Keratinocyte (primary cell): ENCODE measurements at regions not wholly inside any gene's neighbourhood (a gene's known extent, or its start where the extent isn't known, plus 50 kb on each side); places are given as distances from the start of the nearest gene placed in this dataset.

ENCODE experiments used
- DNase-seq: peaks from one replicate; pipeline ENCODE4 v3.0.0-alpha.2; 2011; ENCODE audit warnings: low read depth, missing footprints, low spot score
- FAIRE-seq: peaks from 2 replicates; lab custom pipeline; 2011; peaks lifted over from hg19 to GRCh38; lab: Jason Lieb, UNC
- H2AFZ ChIP-seq: 2 replicates; pipeline ENCODE4 v1.6.0; 2012; ENCODE audit warnings: low read length, control low read depth, inconsistent platforms; ENCODE audit not compliant: control insufficient read depth
- H3K27ac ChIP-seq: 2 replicates; pipeline ENCODE4 v1.5.1; 2011; ENCODE audit warnings: low read length; ENCODE audit not compliant: control insufficient read depth, insufficient read depth
- H3K27me3 ChIP-seq: 3 replicates; pipeline ENCODE4 v1.6.0; 2011; ENCODE audit warnings: low read length; ENCODE audit not compliant: control insufficient read depth, insufficient read depth; ENCODE audit errors: extremely low read depth
- H3K36me3 ChIP-seq, 2 experiments: 2 replicates in 1 of 2; 3 replicates in 1 of 2; pipeline ENCODE4 v1.5.1; 2011; ENCODE audit warnings: low read length in 2 of 2, mild to moderate bottlenecking in 1 of 2; ENCODE audit not compliant: control insufficient read depth in 2 of 2, insufficient read depth in 2 of 2; ENCODE audit errors: extremely low read depth in 1 of 2
- H3K4me1 ChIP-seq: 3 replicates; pipeline ENCODE4 v1.5.1; 2011; ENCODE audit warnings: low read length; ENCODE audit not compliant: control insufficient read depth, insufficient read depth; ENCODE audit errors: extremely low read depth
- H3K4me2 ChIP-seq: 3 replicates; pipeline ENCODE4 v1.6.0; 2011; ENCODE audit warnings: low read depth, low read length; ENCODE audit not compliant: control insufficient read depth, insufficient read depth; ENCODE audit errors: extremely low read depth
- H3K4me3 ChIP-seq, 3 experiments: fragments of 200-600 bp in 1 of 3; sonication (generic) in 1 of 3; 2 replicates in 2 of 3; 3 replicates in 1 of 3; pipeline ENCODE4 v1.5.1; 2011 to 2016; ENCODE audit warnings: low read length in 3 of 3, mild to moderate bottlenecking in 3 of 3, control low read depth in 2 of 3, inconsistent platforms in 1 of 3, low read depth in 1 of 3, mixed read lengths in 1 of 3, mixed run types in 1 of 3, moderate library complexity in 1 of 3; ENCODE audit not compliant: control insufficient read depth in 2 of 3, insufficient read depth in 2 of 3; ENCODE audit errors: extremely low read depth in 1 of 3
- H3K79me2 ChIP-seq: 2 replicates; pipeline ENCODE4 v1.6.0; 2012; ENCODE audit warnings: low read length; ENCODE audit not compliant: control insufficient read depth, insufficient read depth
- H3K9ac ChIP-seq: 3 replicates; pipeline ENCODE4 v1.6.0; 2011; ENCODE audit warnings: low read length; ENCODE audit not compliant: control insufficient read depth, insufficient read depth; ENCODE audit errors: extremely low read depth
- H3K9me1 ChIP-seq: 3 replicates; pipeline ENCODE4 v1.6.0; 2011; ENCODE audit warnings: low read length; ENCODE audit not compliant: control insufficient read depth, insufficient read depth; ENCODE audit errors: extremely low read depth
- H3K9me3 ChIP-seq: 2 replicates; pipeline ENCODE4 v1.5.1; 2012; ENCODE audit warnings: low read depth, low read length; ENCODE audit not compliant: control insufficient read depth
- H4K20me1 ChIP-seq: 3 replicates; pipeline ENCODE4 v1.6.0; 2011; ENCODE audit warnings: low read length; ENCODE audit not compliant: control insufficient read depth, insufficient read depth; ENCODE audit errors: extremely low read depth
- CTCF ChIP-seq, 3 experiments: IDR thresholded peaks in 1 of 3; conservative IDR thresholded peaks in 1 of 3; optimal IDR thresholded peaks in 1 of 3; 2 replicates in 2 of 3; 3 replicates in 1 of 3; pipeline versions ENCODE3 to v1.5.1; 2011; ENCODE audit warnings: low read length in 3 of 3, mild to moderate bottlenecking in 3 of 3, moderate library complexity in 2 of 3, control low read depth in 1 of 3, inconsistent platforms in 1 of 3; ENCODE audit not compliant: insufficient read depth in 2 of 3; ENCODE audit errors: extremely low read depth in 1 of 3
- EZH2 ChIP-seq: IDR thresholded peaks from one replicate; pipeline ENCODE4 v1.6.1; 2012; ENCODE audit warnings: inconsistent platforms, mild to moderate bottlenecking, low read length, moderate library complexity
- dilution Hi-C: fragments of 300-500 bp; cut with MboI; formaldehyde crosslinking; loops from one replicate; pipeline ENCODE4 v1.7.0; 2020; ENCODE audit warnings: low sequenced_read_pairs; ENCODE audit not compliant: extremely low pct_ligation_motif_present

- Histone ChIP-seq H3K27me3 (no peaks in the 10 kb centered on the region), H3K4me1 (no peaks in the 10 kb centered on the region), H4K20me1 (no peaks in the 10 kb centered on the region), H3K4me3 (no peak overlapping the region), H3K36me3 (no peaks in the 10 kb centered on the region), H3K4me2 (no peak overlapping the region), H2AFZ (no peak overlapping the region), H3K27ac (no peak overlapping the region), H3K9me3 (no peaks in the 10 kb centered on the region), H3K9ac (no peak overlapping the region), H3K79me2 (no peaks in the 10 kb centered on the region), H3K9me1 (no peaks in the 10 kb centered on the region)
- DNase-seq (no peak), FAIRE-seq (no peak)
- TF ChIP-seq EZH2 (no peak), CTCF (optimal IDR thresholded peaks at IDR 0.05 in 1 of 3, IDR thresholded peaks at IDR 0.05 in 1 of 3, conservative IDR thresholded peaks at IDR 0.05 in 1 of 3; ENCODE audit: extremely low read depth in 1 of 3, insufficient read depth in 2 of 3, low read length in 3 of 3) (no peak)
- dilution Hi-C loops = no loop called here
Measured at GRCh38 chr11:80486678-80487077, 1045.8 kb upstream of the TENM4 start.

GRCh38 chr11:80477178-80477577 is 1036.3 kb upstream of the TENM4 start:
- Histone ChIP-seq H3K4me1 (no peaks in the 10 kb centered on the region), H3K4me2 (no peak overlapping the region), H3K36me3 (no peaks in the 10 kb centered on the region), H3K27ac (no peak overlapping the region), H3K9ac (no peak overlapping the region), H2AFZ (no peak overlapping the region), H3K9me1 (no peaks in the 10 kb centered on the region), H3K79me2 (no peaks in the 10 kb centered on the region), H3K27me3 (no peaks in the 10 kb centered on the region), H4K20me1 (no peaks in the 10 kb centered on the region), H3K9me3 (no peaks in the 10 kb centered on the region), H3K4me3 (no peak overlapping the region)
- DNase-seq (no peak), FAIRE-seq (no peak)
- no peak for TF ChIP-seq EZH2
- no peak for TF ChIP-seq CTCF (optimal IDR thresholded peaks at IDR 0.05 in 1 of 3, IDR thresholded peaks at IDR 0.05 in 1 of 3, conservative IDR thresholded peaks at IDR 0.05 in 1 of 3; ENCODE audit: extremely low read depth in 1 of 3, insufficient read depth in 2 of 3, low read length in 3 of 3)
- dilution Hi-C loops = no loop called here
